ENCODE measurements at regions not wholly inside any gene's neighbourhood (a gene's known extent, or its start where the extent isn't known, plus 50 kb on each side); places are given as distances from the start of the nearest gene placed in this dataset.

DNA sequence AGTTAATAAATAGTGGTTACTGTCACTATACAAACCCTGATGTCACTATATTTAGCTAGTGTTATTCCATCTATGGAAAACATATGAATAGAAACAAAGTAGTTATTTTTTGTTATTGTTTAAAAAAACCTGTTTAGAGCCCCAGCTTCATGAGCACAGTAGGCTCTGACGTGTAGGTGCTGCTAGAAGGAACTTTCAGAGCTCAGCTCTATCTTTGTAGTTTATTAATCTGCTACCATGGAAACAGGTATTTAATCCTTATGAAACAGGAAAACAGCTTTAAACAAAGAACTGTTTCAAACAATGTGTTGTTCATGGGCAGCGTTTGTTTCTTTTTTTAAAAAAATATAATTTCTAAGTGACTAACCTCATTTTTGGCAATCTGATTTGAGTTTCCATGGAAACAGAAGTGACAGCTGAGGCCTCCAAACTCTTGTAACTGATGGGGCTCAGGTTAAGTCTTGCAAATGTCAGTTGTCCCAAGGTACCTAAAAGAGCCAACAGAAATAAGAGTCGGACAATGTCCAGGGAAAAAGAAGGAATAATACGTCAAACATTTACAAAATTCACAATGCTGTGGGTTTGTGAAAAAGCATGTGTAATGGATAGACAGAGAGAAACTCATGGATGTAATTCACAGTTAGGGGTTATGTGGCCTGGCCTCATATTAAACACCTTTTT is 162.0 kb upstream of the C21orf91 start:
- H3K4me3 Mint-ChIP-seq, result no peak overlapping the region
- H3K27ac Mint-ChIP-seq, result no peak overlapping the region
- no peaks in the 10 kb centered on the region for H3K4me1 Mint-ChIP-seq
- H3K9me3 Mint-ChIP-seq, result no peaks in the 10 kb centered on the region
- H3K27me3 Mint-ChIP-seq, result no peaks in the 10 kb centered on the region
- H3K36me3 Mint-ChIP-seq, result no peaks in the 10 kb centered on the region

GRCh38 chr21:17979763-17980162 is 160.6 kb upstream of the C21orf91 start:
- no peak overlapping the region for H3K4me3 Mint-ChIP-seq
- H3K27ac Mint-ChIP-seq, result no peak overlapping the region
- no peaks in the 10 kb centered on the region for H3K36me3 Mint-ChIP-seq
- H3K9me3 Mint-ChIP-seq, result no peaks in the 10 kb centered on the region
- H3K4me1 Mint-ChIP-seq, result no peaks in the 10 kb centered on the region
- no peaks in the 10 kb centered on the region for H3K27me3 Mint-ChIP-seq

- Mint-ChIP-seq H3K27ac (no peak overlapping the region), H3K4me3 (no peak overlapping the region), H3K9me3 (no peaks in the 10 kb centered on the region), H3K4me1 (no peaks in the 10 kb centered on the region), H3K27me3 (no peaks in the 10 kb centered on the region), H3K36me3 (no peaks in the 10 kb centered on the region)
Measured at GRCh38 chr21:17978895-17979294, 159.7 kb upstream of the C21orf91 start.

DNA sequence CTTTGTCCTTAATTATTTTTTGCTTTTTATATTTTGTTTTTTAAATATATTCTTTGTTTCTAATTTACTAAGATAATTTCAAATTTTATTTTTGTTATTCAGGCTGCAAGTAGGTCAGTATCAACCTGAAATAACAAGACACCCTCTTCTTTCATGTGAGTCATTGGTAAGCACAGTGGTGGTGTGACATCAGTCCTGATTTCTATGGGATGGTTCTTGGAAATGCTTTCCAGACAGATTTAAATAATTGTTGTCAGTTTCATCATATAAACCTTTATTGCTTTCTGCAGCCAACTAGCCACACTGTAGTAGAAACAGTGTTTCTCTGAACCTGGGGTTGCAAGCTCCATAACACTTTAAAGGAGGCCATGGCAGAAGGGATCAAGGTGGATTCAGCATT is 157.5 kb upstream of the C21orf91 start:
- H3K4me1 Mint-ChIP-seq, result no peaks in the 10 kb centered on the region
- H3K36me3 Mint-ChIP-seq, result no peaks in the 10 kb centered on the region
- H3K4me3 Mint-ChIP-seq, result no peak overlapping the region
- no peak overlapping the region for H3K27ac Mint-ChIP-seq
- no peaks in the 10 kb centered on the region for H3K9me3 Mint-ChIP-seq
- H3K27me3 Mint-ChIP-seq, result no peaks in the 10 kb centered on the region

- no peak overlapping the region for H3K4me3 Mint-ChIP-seq
- no peaks in the 10 kb centered on the region for H3K4me1 Mint-ChIP-seq
- H3K36me3 Mint-ChIP-seq, result no peaks in the 10 kb centered on the region
- no peak overlapping the region for H3K27ac Mint-ChIP-seq
- H3K9me3 Mint-ChIP-seq, result no peaks in the 10 kb centered on the region
- H3K27me3 Mint-ChIP-seq, result no peaks in the 10 kb centered on the region
Measured at GRCh38 chr21:17976139-17976538, 157.0 kb upstream of the C21orf91 start.

GRCh38 chr21:17967319-17967718 is 148.2 kb upstream of the C21orf91 start:
- Mint-ChIP-seq H3K4me3 (no peak overlapping the region), H3K27ac (no peak overlapping the region), H3K27me3 (no peaks in the 10 kb centered on the region), H3K9me3 (peaks cover 3 to 4% (median 3%) of the 10 kb centered on the region in 3 donors), H3K4me1 (no peaks in the 10 kb centered on the region), H3K36me3 (no peaks in the 10 kb centered on the region)

DNA sequence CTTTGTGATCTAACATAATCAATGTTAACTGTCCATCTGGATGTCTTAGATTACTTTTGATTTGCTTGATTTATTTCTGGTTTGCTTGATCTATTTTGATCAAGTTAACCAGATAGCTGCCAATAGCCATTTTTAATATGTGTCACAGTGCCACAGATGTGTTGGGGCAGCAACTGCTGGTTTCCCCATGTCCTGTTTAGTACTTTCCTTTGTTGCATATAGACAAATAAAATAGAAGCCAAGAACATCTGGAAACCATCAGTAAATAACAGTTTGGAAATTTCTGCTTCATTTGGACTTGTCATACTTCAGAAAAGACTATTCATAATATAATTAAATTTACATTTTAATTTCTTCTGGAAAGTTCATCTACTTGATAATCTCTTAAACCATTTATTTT is 145.6 kb upstream of the C21orf91 start:
- Mint-ChIP-seq H3K27me3 (no peaks in the 10 kb centered on the region), H3K4me3 (no peak overlapping the region), H3K9me3 (peaks cover 2 to 3% (median 3%) of the 10 kb centered on the region in 3 donors), H3K27ac (no peak overlapping the region), H3K4me1 (no peaks in the 10 kb centered on the region), H3K36me3 (no peaks in the 10 kb centered on the region)

- H3K36me3 Mint-ChIP-seq, result no peaks in the 10 kb centered on the region
- peaks cover 2 to 3% (median 3%) of the 10 kb centered on the region in 3 donors for H3K9me3 Mint-ChIP-seq
- H3K27me3 Mint-ChIP-seq, result no peaks in the 10 kb centered on the region
- H3K4me1 Mint-ChIP-seq, result no peaks in the 10 kb centered on the region
- H3K27ac Mint-ChIP-seq, result no peak overlapping the region
- no peak overlapping the region for H3K4me3 Mint-ChIP-seq
Measured at GRCh38 chr21:17964199-17964598, 145.0 kb upstream of the C21orf91 start.

DNA sequence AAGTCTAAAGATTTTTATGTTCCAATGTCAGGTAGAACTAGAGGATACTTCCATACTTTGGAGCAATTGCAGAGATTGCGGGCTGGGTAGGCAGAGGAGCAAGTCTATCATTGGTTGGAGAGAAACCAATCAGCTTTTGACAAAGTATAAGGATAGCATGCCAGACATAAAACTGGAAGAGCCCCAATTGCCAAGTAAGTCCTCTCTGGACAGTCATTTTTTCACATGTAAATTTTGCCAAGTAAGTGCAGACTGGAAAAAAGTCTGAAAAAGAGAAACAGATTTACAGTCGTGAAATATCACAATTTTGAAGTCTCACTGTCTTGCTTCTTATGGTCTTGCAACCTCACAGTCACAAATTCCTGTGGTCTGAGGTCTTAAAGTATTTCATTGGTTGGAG is 131.4 kb upstream of the C21orf91 start:
- peaks cover 0 to 1% (median 0%) of the 10 kb centered on the region in 3 donors for H3K9me3 Mint-ChIP-seq
- no peaks in the 10 kb centered on the region for H3K4me1 Mint-ChIP-seq
- no peaks in the 10 kb centered on the region for H3K27me3 Mint-ChIP-seq

GRCh38 chr21:17949421-17949820 is 130.3 kb upstream of the C21orf91 start:
- Mint-ChIP-seq H3K9me3 (peaks cover 0 to 6% (median 3%) of the 10 kb centered on the region in 3 donors), H3K27ac (no peak overlapping the region), H3K4me3 (no peak overlapping the region), H3K27me3 (no peaks in the 10 kb centered on the region), H3K36me3 (peaks cover under 1% of the 10 kb centered on the region), H3K4me1 (no peaks in the 10 kb centered on the region)

More for the DNA sequence above, 131.4 kb upstream of the C21orf91 start:
- Mint-ChIP-seq H3K36me3 (no peaks in the 10 kb centered on the region), H3K27ac (no peak overlapping the region), H3K4me3 (no peak overlapping the region)

DNA sequence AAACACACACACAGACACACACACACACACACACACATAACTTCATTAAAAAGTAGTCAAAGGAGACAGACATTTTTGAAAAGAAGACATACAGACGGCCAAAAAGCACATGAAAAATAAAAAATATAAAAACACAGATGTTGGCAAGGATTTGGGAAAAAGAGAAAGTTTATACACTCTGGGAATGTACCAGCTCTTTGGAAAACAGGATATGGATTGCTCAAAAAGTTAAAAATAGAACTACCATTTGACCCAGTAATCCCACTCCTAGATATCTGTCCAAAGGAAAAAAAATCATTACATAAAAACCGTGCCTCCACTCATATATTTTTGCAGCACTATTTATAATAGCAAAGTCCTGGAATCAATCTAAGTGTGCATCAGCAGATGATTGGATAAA is 128.4 kb upstream of the C21orf91 start:
- H3K36me3 Mint-ChIP-seq, result peaks cover 2% of the 10 kb centered on the region
- H3K9me3 Mint-ChIP-seq, result peaks cover 0 to 6% (median 3%) of the 10 kb centered on the region in 3 donors
- H3K27ac Mint-ChIP-seq, result no peak overlapping the region
- no peak overlapping the region for H3K4me3 Mint-ChIP-seq
- H3K27me3 Mint-ChIP-seq, result no peaks in the 10 kb centered on the region
- H3K4me1 Mint-ChIP-seq, result no peaks in the 10 kb centered on the region

DNA sequence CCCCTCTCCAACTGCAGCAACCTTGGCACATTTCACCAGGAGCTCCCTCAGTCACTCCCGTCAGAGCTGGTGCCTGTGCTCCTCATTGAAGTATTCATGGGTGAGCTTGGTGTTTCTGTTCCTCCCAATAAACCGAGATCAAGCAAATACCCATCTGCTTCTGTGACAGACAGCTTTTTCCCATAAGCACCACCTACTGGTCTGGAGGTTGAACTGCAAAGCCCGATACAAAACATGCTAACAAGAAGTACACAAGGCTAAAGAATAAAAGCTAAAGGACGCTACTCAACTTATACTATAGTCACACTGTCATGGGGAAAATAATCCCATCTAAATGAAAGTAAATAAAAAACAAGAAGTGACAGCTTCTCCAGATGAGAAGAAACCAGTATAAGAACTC is 111.9 kb upstream of the C21orf91 start:
- Mint-ChIP-seq H3K4me3 (peak overlapping the region in 3 of 4 donors; percentile 14 to 75 (median 23)), H3K27me3 (no peaks in the 10 kb centered on the region), H3K27ac (no peak overlapping the region), H3K4me1 (no peaks in the 10 kb centered on the region), H3K36me3 (no peaks in the 10 kb centered on the region), H3K9me3 (peaks cover 0 to 4% (median 4%) of the 10 kb centered on the region in 3 donors)

DNA sequence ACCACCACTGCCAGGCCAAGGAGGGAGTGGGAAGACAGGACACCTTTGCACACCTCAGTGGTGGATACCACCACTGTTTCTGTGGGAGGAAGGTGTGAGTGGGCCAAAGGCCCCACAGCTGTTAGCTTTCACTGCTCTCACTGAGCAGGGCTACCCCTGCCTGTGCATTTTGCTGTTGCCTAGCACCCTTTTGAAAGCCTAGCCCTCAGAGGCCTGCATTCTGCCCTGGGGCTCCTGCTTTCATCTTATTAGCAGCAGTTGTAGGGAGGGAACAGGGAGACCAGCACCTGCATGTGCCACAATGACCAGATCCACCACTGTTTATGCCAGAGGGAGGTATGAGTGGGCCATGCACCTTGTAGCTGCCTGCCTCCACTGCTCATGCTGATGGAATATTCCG is 110.9 kb upstream of the C21orf91 start:
- Mint-ChIP-seq H3K27me3 (no peaks in the 10 kb centered on the region), H3K36me3 (no peaks in the 10 kb centered on the region), H3K4me1 (no peaks in the 10 kb centered on the region), H3K27ac (no peak overlapping the region), H3K4me3 (no peak overlapping the region), H3K9me3 (peaks cover 0 to 4% (median 4%) of the 10 kb centered on the region in 3 donors)

GRCh38 chr21:17929510-17929909 is 110.4 kb upstream of the C21orf91 start:
- Mint-ChIP-seq H3K27me3 (no peaks in the 10 kb centered on the region), H3K27ac (no peak overlapping the region), H3K9me3 (peaks cover 0 to 4% (median 4%) of the 10 kb centered on the region in 3 donors), H3K36me3 (no peaks in the 10 kb centered on the region), H3K4me1 (peaks cover 0 to 3% (median 0%) of the 10 kb centered on the region in 3 donors), H3K4me3 (no peak overlapping the region)

DNA sequence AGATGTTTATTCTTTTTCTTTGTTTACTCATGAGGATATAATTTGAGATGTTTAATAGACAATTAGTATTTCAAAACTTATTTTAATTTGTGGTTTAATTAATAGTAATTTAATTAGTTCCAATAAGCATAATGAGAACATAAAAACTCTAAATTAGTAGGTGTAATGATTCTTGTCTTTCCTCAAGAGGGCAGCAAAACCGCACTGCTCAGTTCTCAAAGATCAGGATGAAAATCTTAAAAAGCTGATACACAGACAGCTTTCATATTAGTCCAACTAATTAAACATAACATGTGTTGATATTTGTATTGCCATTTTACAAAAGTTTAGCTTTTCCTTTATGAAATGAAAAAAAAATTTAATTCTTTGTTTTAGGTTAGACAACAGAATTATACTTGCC is 106.7 kb upstream of the C21orf91 start:
- H3K27ac Mint-ChIP-seq, result no peak overlapping the region
- H3K4me1 Mint-ChIP-seq, result peaks cover 0 to 3% (median 0%) of the 10 kb centered on the region in 3 donors
- H3K27me3 Mint-ChIP-seq, result no peaks in the 10 kb centered on the region
- H3K4me3 Mint-ChIP-seq, result no peak overlapping the region
- no peaks in the 10 kb centered on the region for H3K36me3 Mint-ChIP-seq
- H3K9me3 Mint-ChIP-seq, result peaks cover 0 to 3% (median 1%) of the 10 kb centered on the region in 3 donors

- H3K4me3 Mint-ChIP-seq, result no peak overlapping the region
- H3K27ac Mint-ChIP-seq, result no peak overlapping the region
- H3K4me1 Mint-ChIP-seq, result peaks cover 0 to 3% (median 0%) of the 10 kb centered on the region in 3 donors
- no peaks in the 10 kb centered on the region for H3K36me3 Mint-ChIP-seq
- H3K27me3 Mint-ChIP-seq, result no peaks in the 10 kb centered on the region
- peaks cover 3 to 11% (median 3%) of the 10 kb centered on the region in 3 donors for H3K9me3 Mint-ChIP-seq
Measured at GRCh38 chr21:17925000-17925610, 105.9 kb upstream of the C21orf91 start.

Measured in IgD-negative memory B cell (primary cell).